Liver (tissue), 8 donors: ENCODE measurements at regions not wholly inside any gene's neighbourhood (a gene's known extent, or its start where the extent isn't known, plus 50 kb on each side); places are given as distances from the start of the nearest gene placed in this dataset.

Experiments
- DNase-seq: peaks from one replicate; pipeline ENCODE4 v3.0.0-alpha.2; 2017; ENCODE audit warnings: low spot score
- H3K27ac ChIP-seq, 2 donors: one replicate each; pipeline ENCODE4 v1.7.0; 2013; ENCODE audit warnings: inconsistent platforms in 2 of 2, low read length in 2 of 2, control low read depth in 1 of 2, low read depth in 1 of 2, mild to moderate bottlenecking in 1 of 2
- H3K27me3 ChIP-seq, 4 donors: one replicate each; pipeline versions ENCODE4 v1.6.1 to v1.7.0; 2013; ENCODE audit warnings: low read length in 3 of 4, inconsistent platforms in 1 of 4, mild to moderate bottlenecking in 1 of 4, moderate library complexity in 1 of 4; ENCODE audit not compliant: control insufficient read depth in 4 of 4, insufficient read depth in 4 of 4
- H3K36me3 ChIP-seq, 4 donors: one replicate each; pipeline versions ENCODE4 v1.6.1 to v1.7.0; 2013; ENCODE audit warnings: low read length in 3 of 4, mild to moderate bottlenecking in 3 of 4, low read depth in 1 of 4, moderate library complexity in 1 of 4; ENCODE audit not compliant: control insufficient read depth in 4 of 4, insufficient read depth in 3 of 4
- H3K4me1 ChIP-seq, 4 donors: one replicate each; pipeline versions ENCODE4 v1.6.1 to v1.7.0; 2013; ENCODE audit warnings: low read length in 3 of 4, mild to moderate bottlenecking in 3 of 4, moderate library complexity in 1 of 4; ENCODE audit not compliant: control insufficient read depth in 4 of 4, insufficient read depth in 4 of 4
- H3K4me3 ChIP-seq, 3 donors: one replicate each; pipeline versions ENCODE4 v1.6.1 to v1.7.0; 2013; ENCODE audit warnings: low read length in 3 of 3, control low read depth in 1 of 3, low read depth in 1 of 3, mild to moderate bottlenecking in 1 of 3
- H3K9ac ChIP-seq, 2 donors: one replicate each; pipeline ENCODE4 v1.7.0; 2013; ENCODE audit warnings: low read length in 2 of 2, mild to moderate bottlenecking in 2 of 2, moderate library complexity in 2 of 2, control low read depth in 1 of 2, low read depth in 1 of 2
- H3K9me3 ChIP-seq, 4 donors: one replicate each; pipeline versions ENCODE4 v1.6.1 to v1.7.0; 2013; ENCODE audit warnings: low read length in 3 of 4; ENCODE audit not compliant: control insufficient read depth in 4 of 4
- ATF3 ChIP-seq: IDR thresholded peaks from 2 replicates; pipeline ENCODE4 v1.6.1; 2016; ENCODE audit warnings: antibody characterized with exemption
- CTCF ChIP-seq: fragments of 150-350 bp; IDR thresholded peaks from 2 replicates; pipeline ENCODE4 v1.5.1; 2017; ENCODE audit warnings: improper control_type of control experiment, low read depth, low read length; ENCODE audit not compliant: missing input control
- EGR1 ChIP-seq, 2 donors: IDR thresholded peaks; 2 replicates each; pipeline ENCODE4 v1.6.1; 2016 to 2018; ENCODE audit warnings: antibody characterized with exemption in 2 of 2, low read depth in 2 of 2
- FOXA1 ChIP-seq: IDR thresholded peaks from 2 replicates; pipeline ENCODE4 v1.6.1; 2016; ENCODE audit warnings: antibody characterized with exemption
- FOXA2 ChIP-seq: IDR thresholded peaks from 2 replicates; pipeline ENCODE4 v1.6.1; 2016; ENCODE audit warnings: antibody characterized with exemption
- GABPA ChIP-seq, 2 donors: IDR thresholded peaks in 1 of 2; conservative IDR thresholded peaks in 1 of 2; 2 replicates each; pipeline ENCODE4 v1.6.1; 2016; ENCODE audit warnings: antibody characterized with exemption in 2 of 2, mild to moderate bottlenecking in 1 of 2, moderate library complexity in 1 of 2
- HNF4A ChIP-seq, 2 donors: conservative IDR thresholded peaks; 2 replicates each; pipeline ENCODE4 v1.6.1; 2016; ENCODE audit warnings: antibody characterized with exemption in 2 of 2, mild to moderate bottlenecking in 2 of 2
- HNF4G ChIP-seq: IDR thresholded peaks from 2 replicates; pipeline ENCODE4 v1.6.1; 2016; ENCODE audit warnings: antibody characterized with exemption
- JUND ChIP-seq, 2 donors: IDR thresholded peaks; 2 replicates each; pipeline ENCODE4 v1.6.1; 2016; ENCODE audit warnings: antibody characterized with exemption in 2 of 2
- MAX ChIP-seq: IDR thresholded peaks from 2 replicates; pipeline ENCODE4 v1.6.1; 2016; ENCODE audit warnings: antibody characterized with exemption
- NR2F2 ChIP-seq: IDR thresholded peaks from 2 replicates; pipeline ENCODE4 v1.6.1; 2016; ENCODE audit warnings: antibody characterized with exemption
- RAD21 ChIP-seq, 2 donors: IDR thresholded peaks; 2 replicates each; pipeline ENCODE4 v1.6.1; 2016; ENCODE audit warnings: antibody characterized with exemption in 2 of 2, mild to moderate bottlenecking in 2 of 2
- REST ChIP-seq: IDR thresholded peaks from 2 replicates; pipeline ENCODE4 v1.6.1; 2016; ENCODE audit warnings: antibody characterized with exemption, mild to moderate bottlenecking
- RXRA ChIP-seq, 2 donors: IDR thresholded peaks; 2 replicates each; pipeline ENCODE4 v1.6.1; 2017 to 2018; ENCODE audit warnings: antibody characterized with exemption in 2 of 2, mild to moderate bottlenecking in 1 of 2
- TAF1 ChIP-seq: conservative IDR thresholded peaks from 2 replicates; pipeline ENCODE4 v1.6.1; 2016; ENCODE audit warnings: antibody characterized with exemption, mild to moderate bottlenecking
- YY1 ChIP-seq: IDR thresholded peaks from 2 replicates; pipeline ENCODE4 v1.6.1; 2016; ENCODE audit warnings: antibody characterized with exemption, mild to moderate bottlenecking
- ZBTB33 ChIP-seq: IDR thresholded peaks from 2 replicates; pipeline ENCODE4 v1.6.1; 2016; ENCODE audit warnings: antibody characterized with exemption
- WGBS: extraction: QIAGEN DNeasy Blood & Tissue Kit; methylation state at CpG from one replicate; pipeline ENCODE4 v1.1.7; 2013; 5-methylcytosine and 5-hydroxymethylcytosine counted together
- donor health status: healthy.
- donor health status: healthy.
- donor health status: healthy.
- donor health status: healthy.
- donor health status: healthy.

- TF ChIP-seq ZBTB33: no peak
- TF ChIP-seq HNF4G: no peak
- no peak for TF ChIP-seq RAD21 (IDR thresholded peaks at IDR 0.05)
- TF ChIP-seq EGR1 (IDR thresholded peaks at IDR 0.05; ENCODE audit: low read depth in 2 of 2): no peak
- no peak for TF ChIP-seq RXRA (IDR thresholded peaks at IDR 0.05)
- TF ChIP-seq MAX: no peak
- TF ChIP-seq HNF4A (conservative IDR thresholded peaks at IDR 0.05): no peak
- TF ChIP-seq NR2F2: no peak
- TF ChIP-seq CTCF: no peak
These were observed 77.3 kb upstream of the RTL1 start for GRCh38 chr14:100980823-100981222.

GRCh38 chr14:100981809-100982208 lies 78.3 kb upstream of the RTL1 start:
- DNase-seq: no peak
- 83% methylated on average over 3 of the region's 3 CpGs for WGBS

More at GRCh38 chr14:100980823-100981222, 77.3 kb upstream of the RTL1 start:
- Histone ChIP-seq H3K4me3 (no peak overlapping the region), H3K27me3 (no peaks in the 10 kb centered on the region), H3K9ac (no peak overlapping the region), H3K36me3 (no peaks in the 10 kb centered on the region), H3K27ac (no peak overlapping the region), H3K4me1 (no peaks in the 10 kb centered on the region), H3K9me3 (no peaks in the 10 kb centered on the region)
- no peak for DNase-seq
- WGBS: 93% methylated on average over 3 of the region's 3 CpGs

More at GRCh38 chr14:100981809-100982208, 78.3 kb upstream of the RTL1 start:
- TF ChIP-seq HNF4G (no peak), CTCF (no peak), ZBTB33 (no peak), TAF1 (no peak), NR2F2 (no peak), FOXA1 (no peak), MAX (no peak), YY1 (no peak), RAD21 (IDR thresholded peaks at IDR 0.05) (no peak), FOXA2 (no peak), REST (no peak), GABPA (IDR thresholded peaks at IDR 0.05 in 1 of 2, conservative IDR thresholded peaks at IDR 0.05 in 1 of 2) (no peak), JUND (IDR thresholded peaks at IDR 0.05) (no peak), HNF4A (conservative IDR thresholded peaks at IDR 0.05) (no peak), ATF3 (no peak)
- no peaks in the 10 kb centered on the region for H3K9me3 ChIP-seq
- H3K9ac ChIP-seq: no peak overlapping the region
- no peaks in the 10 kb centered on the region for H3K36me3 ChIP-seq
- no peaks in the 10 kb centered on the region for H3K4me1 ChIP-seq
- no peak overlapping the region for H3K27ac ChIP-seq
- no peak overlapping the region for H3K4me3 ChIP-seq
- no peaks in the 10 kb centered on the region for H3K27me3 ChIP-seq
